Stimulated activated CD4-positive, alpha-beta T cell treated with anti-CD3 and anti-CD28 coated beads, Interleukin-12 subunit alpha, Interleukin-12 subunit beta, amount 100 ng/mL, for 4 hours (primary cell): ENCODE measurements at regions not wholly inside any gene's neighbourhood (a gene's known extent, or its start where the extent isn't known, plus 50 kb on each side); places are given as distances from the start of the nearest gene placed in this dataset.

Source experiments
- DNase-seq: peaks from one replicate; pipeline ENCODE4 v3.0.0-alpha.2; 2020

DNA sequence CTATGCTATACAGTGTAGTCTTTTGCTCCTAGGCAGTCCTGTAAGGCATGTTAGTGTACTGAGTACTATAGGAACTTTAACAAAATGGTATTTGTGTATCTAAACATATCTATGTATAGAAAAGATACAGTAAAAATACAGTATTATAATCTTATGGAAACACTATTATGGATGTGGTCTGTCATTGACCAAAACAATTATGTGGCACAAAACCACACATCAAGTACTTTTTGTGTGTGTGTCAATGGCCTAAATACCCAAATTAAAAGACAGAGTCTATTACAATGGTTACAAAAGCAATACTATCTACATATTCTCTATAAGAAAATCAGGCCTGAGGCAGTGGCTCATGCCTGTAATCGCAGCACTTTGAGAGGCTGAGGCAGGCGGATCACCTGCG lies 610.2 kb upstream of the NDST4 start:
- no peak for DNase-seq

DNA sequence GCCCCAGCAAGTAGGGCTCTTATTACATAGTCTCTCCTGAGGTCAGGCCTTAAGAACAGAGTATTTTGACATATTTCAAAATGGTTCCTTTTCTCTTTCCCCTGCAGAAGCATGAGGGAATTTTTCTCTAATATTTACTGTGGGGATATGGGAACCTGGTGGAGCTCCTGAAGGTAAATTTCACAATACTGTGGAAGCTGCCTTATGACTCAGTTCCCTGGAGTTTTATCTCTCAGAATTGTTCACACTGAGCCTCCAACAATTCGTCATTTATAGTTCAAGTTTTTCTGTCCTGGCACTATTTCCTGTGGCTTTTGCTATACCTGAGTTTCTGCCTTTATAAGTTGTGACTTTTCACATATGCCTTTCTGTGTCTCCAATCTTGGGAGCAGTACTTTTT lies 607.2 kb upstream of the NDST4 start:
- no peak for DNase-seq

DNA sequence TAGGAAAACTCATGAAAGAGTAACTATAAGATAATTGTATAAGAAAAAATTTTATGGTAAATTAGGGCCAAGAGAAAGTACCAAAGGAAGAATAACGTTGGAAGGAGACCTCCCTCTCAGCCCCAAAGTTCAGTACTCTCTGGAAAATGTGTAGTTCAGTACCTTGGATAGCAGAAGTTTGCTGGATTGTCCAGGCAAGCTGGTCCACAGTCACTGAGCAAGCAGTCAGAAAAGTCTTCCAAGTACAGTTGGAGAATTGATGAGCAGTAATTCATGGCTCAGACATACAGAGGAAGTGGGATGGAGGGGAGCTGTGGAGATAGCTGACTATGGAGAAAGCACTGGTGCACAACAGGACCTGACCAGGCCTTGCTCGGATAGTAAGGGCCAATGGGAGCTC lies 598.2 kb upstream of the NDST4 start:
- DNase-seq = no peak

DNA sequence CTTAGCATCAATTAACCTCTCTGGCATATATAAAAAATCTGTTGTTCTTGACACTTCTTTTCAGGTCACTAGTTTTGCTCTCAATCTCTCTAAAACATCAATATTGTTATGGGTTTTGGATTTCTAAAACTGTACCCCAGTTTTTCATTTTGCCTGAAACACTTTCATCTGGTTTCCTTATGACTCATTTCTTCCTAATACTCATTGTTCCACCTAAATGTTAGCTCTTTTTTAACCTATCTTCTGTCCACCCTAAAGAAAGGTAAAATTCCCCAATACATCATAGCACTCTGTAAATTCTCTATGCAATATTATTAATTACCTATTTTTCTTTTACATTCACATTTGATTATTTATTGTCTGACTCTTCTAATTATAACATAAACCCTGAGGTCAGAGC lies 575.5 kb upstream of the NDST4 start:
- no peak for DNase-seq

DNA sequence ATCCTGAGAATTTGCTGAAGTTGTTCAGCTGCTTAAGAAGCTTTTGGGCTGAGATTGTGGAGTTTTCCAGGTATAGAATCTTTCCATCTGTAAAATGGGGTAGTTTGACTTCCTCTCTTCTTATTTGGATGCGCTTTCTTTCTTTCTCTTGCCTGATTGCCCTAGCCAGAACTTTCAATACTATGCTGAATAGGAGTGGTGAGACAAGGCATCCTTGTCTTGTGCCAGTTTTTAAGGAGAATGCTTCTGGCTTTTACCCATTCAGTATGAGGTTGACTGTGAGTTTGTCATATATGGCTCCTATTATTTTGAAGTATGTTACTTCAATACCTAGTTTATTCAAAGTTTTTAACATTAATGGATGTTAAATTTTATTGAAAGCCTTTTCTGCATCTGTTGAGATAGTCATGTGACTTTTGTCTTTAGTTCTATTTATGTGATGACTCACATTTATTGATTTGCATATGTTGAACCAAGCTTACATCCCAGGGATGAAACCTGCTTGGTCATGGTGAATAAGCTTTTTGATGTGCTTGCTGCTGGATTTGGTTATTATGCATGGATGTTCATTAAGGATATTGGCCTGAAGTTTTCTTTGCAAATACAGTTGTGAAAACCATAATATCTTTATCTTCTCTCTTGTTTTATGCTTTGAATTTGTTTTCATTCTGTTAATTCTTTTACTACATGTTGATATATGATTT lies 573.8 kb upstream of the NDST4 start:
- DNase-seq = no peak

DNA sequence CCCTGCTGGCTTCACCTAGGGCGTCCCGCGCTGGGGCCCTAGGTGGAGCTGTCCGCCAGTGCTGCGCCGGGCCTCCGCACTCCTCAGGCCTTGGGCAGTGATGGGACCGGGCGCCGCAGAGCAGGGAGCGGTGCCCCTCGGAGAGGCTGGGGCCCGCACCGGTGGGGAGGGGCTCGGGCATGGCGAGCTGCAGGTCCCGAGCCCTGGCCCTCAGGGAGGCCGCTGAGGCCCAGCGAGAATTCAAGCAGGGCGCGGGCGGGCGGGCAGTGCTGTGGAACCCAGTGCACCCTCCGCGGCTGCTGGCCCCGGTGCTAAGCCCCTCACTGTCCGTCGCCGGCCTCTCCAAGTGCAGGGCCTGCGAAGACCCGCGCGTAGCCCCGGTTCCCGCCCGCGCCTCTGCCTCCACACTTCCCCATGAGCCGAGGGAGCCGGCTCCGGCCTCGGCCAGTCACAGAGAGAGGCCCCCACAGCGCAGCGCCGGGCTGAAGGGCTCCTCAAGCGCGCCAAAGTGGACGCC lies 565.1 kb upstream of the NDST4 start:
- no peak for DNase-seq

DNA sequence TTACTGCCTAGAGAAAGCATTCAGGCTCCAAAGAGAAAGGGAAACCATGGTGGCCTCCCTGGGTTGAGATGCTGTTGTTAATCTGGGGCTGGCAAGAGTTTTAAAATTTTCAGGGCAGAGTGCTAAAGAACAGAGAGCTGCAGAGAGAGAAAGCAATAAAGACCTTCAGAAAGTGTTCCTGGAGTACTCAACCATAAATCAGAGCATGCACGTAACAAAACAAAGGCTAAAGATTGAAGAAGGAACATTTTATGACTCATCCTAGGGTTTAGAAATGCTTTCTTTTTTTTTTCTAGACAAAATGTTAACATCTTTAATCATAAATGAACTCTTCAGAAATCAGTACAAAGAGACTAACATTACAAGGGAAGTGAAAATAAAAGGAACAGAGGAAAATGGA lies 562.3 kb upstream of the NDST4 start:
- DNase-seq = no peak

DNA sequence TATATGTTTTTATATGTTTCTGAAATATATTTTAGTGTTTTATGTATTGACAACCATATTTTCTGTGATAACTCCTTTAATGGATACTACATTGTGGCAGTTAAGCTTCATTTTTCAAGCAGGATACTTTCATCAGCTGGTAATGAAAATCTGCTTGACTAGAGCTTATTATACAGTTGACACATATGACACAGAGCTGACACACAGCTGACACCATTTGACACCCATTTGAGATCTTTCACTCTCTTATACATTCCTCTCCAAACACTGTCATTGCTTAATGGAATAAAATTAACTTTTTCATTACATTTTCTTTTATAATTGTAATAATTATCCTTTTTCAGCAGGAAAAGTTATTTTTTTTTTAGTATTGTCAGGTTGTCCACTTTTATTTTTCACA lies 561.1 kb upstream of the NDST4 start:
- DNase-seq = no peak

DNA sequence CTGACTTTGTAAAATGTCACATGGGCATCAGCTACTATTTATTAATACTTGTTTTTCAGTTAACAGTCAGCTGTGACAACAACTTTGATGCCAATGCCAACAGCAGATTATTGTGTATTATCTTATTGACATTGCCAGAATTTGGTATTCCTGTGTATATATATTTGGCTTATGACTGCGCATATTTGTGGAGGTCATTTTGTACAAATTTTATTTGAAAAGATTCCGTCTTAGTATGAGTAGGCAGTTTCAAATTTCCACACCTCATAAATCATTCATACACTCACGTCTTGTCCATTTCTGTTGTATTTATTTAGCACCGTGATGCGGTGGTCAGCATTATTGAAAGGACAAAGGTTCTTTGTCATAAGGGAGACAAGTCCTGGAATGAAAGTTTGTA lies 558.2 kb upstream of the NDST4 start:
- no peak for DNase-seq

DNA sequence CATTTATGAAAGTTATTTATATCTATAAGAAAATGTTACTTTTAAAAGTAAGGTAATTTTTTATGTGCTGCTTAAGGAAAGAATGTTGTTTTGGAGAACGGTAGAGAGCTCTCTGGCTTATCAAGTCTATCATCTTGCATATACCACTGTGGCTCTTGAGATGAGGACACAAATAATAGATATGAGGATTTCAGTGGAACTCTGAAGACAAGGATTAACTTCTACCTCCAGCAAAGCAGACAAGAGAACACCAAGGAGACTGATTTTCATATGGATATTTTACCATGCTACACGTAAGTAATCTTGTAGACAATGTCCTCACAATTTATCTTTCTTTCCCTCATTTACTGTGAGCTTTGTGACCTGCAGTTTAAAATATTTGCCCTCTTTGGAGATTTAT lies 557.5 kb upstream of the NDST4 start:
- DNase-seq = no peak

DNA sequence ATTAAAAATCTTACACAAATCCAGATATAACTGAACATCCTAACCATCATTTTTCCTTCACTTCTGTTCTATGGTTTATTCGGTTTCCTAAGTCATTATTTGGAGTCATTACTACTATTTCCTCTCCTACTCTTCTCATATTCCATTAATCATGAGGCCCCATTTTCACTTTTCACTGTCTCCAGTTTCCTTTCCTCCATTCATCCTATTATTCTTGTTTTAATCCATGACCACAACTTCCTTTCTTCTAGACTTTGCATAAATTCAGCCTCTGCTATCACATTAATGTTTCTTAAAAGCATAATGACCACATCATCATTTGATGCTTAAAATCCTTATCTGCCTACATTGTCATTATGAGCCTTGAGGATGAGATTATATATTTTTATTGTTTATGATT lies 555.0 kb upstream of the NDST4 start:
- DNase-seq = no peak

DNA sequence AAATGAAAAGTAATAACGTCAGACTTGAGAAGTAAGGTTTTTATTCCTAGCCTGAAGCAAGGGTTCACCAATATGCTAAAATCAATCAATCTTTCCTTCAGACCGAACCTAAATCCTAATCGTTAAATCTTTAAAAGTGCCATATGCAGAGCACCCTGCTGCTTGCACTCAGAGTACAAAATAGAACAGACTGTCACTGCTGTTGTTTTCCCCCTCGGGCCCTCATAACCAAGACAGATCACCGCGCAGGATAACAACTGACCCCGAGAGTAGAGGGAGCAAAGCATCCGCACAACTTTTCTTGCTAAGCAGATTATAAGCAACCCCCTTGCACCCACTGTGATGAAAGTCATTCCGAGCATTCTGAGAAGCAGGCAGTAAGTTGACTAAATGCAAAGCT lies 550.9 kb upstream of the NDST4 start:
- DNase-seq = no peak

DNA sequence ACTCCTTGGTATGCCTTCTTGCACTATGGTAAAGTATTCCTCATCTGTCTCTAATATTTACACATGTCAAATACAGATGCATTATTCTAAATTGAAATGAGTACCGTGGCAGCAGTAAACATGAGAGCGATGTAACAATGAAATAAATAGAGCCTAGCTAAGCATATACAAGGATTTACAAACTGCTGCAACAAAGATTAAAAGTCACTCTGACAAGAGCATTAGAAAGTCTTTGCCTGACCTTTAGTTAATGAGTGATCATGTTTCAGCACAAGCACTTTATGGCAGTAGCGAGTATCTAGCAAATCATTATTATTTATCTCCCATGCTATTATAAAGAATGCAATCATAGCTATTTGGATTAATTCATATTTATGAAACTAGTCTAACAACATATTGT lies 547.0 kb upstream of the NDST4 start:
- no peak for DNase-seq

DNA sequence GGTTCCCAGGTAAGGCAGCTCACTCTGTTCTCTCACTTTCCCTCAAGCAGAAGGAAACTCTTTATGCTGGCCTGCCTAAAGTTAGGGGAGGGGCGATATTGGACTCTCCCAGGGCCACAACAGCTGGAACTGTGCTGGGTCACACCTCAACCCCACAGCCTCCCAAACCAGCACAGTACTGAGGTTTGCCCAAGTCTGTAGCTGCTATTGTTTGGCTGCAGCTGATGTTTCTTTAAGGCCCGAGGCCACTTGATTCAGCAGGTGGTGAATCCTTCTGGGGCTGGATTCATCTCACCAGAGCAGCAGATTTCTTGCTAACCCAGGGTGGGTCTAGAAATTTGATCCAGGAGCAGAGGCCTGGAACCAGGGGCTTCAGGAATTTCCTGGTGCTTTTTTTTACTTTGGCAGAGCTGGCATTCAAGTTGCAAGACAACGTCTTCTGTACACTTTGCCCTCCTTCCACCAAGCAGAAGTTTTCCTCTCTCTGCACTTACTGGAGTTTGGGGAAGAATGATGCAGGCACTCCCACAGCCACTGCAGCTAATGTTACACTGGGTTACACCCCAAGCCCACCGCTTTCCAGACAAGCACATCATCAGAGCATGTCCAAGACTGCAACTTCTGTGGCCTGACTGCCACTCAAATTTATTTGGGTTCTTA lies 544.7 kb upstream of the NDST4 start:
- DNase-seq = no peak

DNA sequence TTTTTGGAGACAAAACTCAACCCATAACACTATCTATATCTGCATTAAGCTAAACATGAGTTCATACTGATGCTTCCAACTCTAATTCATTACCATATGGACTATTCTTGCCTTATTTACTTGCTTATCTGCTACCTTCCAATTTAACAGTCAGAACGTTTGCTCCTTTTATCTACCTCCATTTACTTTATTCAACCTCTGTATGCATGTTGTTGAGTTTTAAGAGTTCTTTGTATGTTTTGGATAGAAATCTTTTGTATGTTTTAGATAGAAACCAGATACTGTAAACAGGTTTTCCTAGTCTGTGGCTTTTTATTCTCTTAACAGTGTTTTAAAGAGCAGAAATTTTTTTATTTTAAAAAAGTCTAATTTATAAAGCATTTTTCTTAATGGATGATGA lies 542.2 kb upstream of the NDST4 start:
- DNase-seq = no peak

DNA sequence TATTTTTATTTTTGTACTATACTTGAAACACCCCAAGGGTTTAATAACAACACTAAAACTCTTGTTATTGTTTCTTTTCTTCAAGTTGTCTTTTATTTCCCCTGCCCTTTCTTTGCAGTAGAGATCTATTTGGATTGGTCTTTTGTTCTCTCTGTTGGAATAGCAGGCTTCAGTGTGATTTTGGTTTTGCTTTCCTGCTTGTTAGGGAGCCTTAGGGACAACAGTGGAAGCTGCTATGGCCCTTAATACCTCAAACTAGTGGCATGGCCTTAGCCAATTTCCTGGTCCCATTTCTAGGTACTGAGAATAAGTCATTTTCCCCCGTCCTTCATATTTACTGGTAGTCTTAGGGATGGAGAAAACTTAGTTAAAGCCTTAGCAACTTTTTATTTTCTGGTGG lies 535.4 kb upstream of the NDST4 start:
- DNase-seq = no peak

DNA sequence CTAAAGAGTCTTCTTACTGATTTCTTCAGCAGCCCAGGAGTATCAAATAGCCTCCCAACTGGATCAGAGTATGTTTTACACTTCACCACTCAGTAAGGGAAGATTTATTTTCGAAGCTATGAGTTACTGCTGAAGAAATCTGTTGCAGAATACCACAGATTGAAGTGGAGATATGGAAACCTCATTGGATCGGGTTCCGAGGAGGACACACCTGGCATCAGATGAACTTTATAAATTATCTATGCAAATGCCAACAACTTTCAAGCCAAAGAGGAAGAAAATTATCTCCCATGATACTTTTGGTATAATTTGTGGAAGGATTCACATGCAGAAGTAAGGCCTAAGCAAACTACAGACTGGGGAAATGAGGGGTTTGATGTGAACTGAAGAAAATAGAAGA lies 515.9 kb upstream of the NDST4 start:
- DNase-seq = no peak

DNA sequence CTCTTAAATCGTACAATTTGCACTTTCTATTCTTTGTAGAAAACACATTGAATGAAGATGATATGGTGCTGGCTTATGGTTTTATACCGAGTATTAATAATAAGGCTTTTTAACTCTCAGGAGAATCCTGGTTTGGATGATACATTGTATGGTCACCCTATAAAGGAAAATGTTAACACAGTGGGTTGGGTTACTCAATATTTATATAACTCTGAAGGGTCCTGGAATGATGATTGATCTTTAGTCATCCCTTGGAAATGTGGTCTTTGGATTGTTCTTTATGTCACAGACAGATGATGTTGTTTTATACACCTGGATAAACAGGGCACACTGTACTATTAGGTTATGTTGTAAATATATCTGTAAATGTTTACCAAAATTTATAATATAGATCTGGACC lies 496.2 kb upstream of the NDST4 start:
- no peak for DNase-seq

DNA sequence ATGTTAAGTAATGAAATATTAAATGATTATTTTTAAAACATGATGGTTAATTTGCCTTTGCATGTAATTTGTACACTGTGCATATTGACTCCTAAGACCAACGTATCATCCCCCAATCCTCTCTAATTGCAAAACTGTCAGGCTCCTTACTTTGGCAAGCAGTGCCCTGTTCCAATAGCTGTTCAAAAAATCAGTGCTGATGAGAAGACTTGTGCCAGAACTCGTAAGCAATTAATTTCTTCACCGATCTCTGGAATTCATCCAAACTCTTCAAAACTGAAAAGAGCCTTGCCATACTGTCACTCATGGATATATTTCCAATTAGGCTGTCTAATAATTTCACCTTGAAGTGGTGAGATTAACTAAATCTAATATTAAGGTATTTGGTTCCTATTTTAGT lies 493.9 kb upstream of the NDST4 start:
- DNase-seq = no peak

DNA sequence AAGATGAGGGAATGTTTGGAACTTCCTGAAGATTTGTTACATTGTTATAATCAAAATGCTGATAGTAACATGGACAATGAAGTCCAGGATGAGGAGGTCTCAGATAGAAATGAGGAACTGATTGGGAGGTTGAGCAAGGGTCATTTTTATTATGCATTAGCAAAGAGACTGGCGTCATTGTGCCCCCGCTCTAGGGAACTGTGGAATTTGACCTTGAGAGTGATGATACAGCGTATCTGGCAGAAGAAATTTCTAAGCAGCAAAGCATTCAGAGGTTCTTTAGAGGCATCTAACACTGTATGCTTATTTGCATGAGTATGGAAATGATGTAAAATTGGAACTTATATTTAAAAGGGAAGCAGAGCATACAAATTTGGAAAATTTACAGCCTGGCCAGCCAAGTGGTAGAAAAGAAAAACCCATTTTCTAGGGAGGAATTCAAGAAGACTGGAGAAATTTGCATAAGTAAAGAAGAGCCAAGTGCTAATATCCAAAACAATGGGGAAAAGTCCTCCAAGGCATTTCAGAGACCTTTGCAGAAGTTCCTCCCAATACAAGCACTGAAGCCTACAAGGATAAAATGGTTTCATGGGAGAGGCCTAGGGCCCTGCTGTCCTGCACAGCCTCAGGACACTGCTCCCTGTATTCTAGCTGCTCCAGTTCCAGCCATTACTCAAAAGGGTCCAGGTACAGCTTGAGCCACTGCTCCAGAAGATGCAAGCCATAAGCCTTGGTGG lies 483.0 kb upstream of the NDST4 start:
- DNase-seq = no peak

DNA sequence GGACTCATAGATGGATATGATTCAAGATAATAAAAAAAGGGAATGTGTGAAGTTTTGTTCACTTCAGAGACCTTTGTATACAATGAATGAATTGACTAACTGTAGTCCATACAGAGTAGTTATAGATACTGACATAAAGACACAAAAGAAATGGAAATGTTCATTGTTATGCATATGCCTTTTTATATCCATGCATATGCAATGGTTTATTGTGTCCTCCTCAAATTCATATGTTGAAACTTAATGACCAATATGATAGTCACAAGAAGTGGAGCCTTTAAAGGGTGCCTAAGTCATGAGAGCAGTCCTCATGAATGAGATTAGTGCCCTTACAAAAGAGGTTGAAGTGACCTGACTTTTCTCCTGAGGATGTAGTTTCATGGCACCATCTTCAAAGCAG lies 467.5 kb upstream of the NDST4 start:
- no peak for DNase-seq

DNA sequence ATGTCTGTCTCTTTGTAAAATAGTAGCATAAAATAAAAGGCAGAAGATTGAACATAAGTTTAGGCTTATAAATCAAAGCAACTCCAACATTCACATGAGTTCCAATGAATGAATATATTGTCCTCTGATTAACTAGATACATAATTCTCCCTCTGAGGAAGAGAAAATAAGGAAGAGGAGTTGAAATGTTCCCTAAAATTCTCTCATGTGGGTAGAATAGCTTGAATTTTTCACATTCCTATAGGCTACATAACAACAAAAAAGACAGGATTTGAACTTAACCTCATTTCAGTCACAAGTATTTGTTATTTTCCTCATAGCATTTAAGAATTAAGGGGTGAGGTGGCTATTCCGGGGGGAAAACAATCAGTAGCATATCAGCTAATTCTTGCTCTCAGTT lies 462.4 kb upstream of the NDST4 start:
- no peak for DNase-seq

DNA sequence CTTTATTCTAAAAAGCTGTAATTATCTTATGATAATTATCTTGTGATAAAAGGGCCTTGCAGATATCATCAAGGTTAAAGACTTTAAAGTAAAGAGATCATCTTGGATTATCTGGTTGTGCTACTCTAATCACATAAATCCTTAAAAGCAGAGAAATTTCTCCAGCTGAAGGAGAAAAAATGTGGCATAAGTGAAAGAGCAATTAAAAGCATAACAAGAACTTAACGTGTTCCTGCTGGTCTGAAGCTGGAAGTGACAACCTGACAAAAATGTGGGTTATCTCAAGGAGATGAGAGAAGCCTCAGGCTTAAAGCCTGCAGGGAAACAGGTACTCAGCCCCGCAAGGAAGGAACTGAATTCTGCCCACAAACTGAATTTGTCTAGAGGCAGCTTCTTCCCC lies 449.1 kb upstream of the NDST4 start:
- no peak for DNase-seq

DNA sequence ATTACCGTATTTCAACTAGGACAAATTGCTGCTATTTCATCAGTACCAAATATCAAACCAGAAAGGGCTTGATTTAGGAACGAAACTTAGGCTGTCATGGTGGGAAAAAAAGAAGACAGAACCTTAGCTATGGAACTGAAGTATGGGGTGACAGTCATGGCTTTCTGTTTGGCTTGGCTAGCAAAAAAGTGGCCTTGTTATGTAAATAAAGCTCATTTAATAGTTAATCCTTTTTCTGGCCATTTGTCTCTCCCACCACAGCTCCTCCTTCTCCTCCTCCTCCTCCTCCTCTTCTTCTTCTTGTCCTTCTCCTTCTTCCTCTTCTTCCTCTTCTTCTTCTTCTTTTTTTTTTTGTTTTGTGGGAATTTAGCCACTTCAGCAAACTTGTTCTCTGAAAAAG lies 434.7 kb upstream of the NDST4 start:
- no peak for DNase-seq
